ENCODE measurements at regions not wholly inside any gene's neighbourhood (a gene's known extent, or its start where the extent isn't known, plus 50 kb on each side); places are given as distances from the start of the nearest gene placed in this dataset.
"Not testable (repeated sequence)": the region's sequence is repeated elsewhere in the genome, so short reads cannot be mapped to it uniquely, and the experiment has no call there.

- in situ Hi-C loops (cut with HindIII; ENCODE audit: low pct_unique_long_range_greater_than_20kb, low sequenced_read_pairs), result no loop called here
- no peak for DNase-seq (ENCODE audit: low read depth)
Observed at GRCh38 chr3:145893331-145893730, 267.7 kb downstream of the PLOD2 start.

- in situ Hi-C loops (cut with HindIII; ENCODE audit: low pct_unique_long_range_greater_than_20kb, low sequenced_read_pairs), result no loop called here
Observed at GRCh38 chr3:145898487-145898886, 262.5 kb downstream of the PLOD2 start.

GRCh38 chr3:145899241-145899640 is 261.7 kb downstream of the PLOD2 start:
- in situ Hi-C loops (cut with HindIII; ENCODE audit: low pct_unique_long_range_greater_than_20kb, low sequenced_read_pairs), result no loop called here
- DNase-seq (ENCODE audit: low read depth), result no peak

More at GRCh38 chr3:145898487-145898886, 262.5 kb downstream of the PLOD2 start:
- DNase-seq (ENCODE audit: low read depth), result no peak

- no peak for DNase-seq (ENCODE audit: low read depth)
- in situ Hi-C loops (cut with HindIII; ENCODE audit: low pct_unique_long_range_greater_than_20kb, low sequenced_read_pairs), result no loop called here
Observed at GRCh38 chr3:145900056-145900829, 260.7 kb downstream of the PLOD2 start.

- DNase-seq (ENCODE audit: low read depth), result no peak
- in situ Hi-C loops (cut with HindIII; ENCODE audit: low pct_unique_long_range_greater_than_20kb, low sequenced_read_pairs), result no loop called here
Observed at GRCh38 chr3:145902166-145902565, 258.8 kb downstream of the PLOD2 start.

- in situ Hi-C loops (cut with HindIII; ENCODE audit: low pct_unique_long_range_greater_than_20kb, low sequenced_read_pairs), result no loop called here
- no peak for DNase-seq (ENCODE audit: low read depth)
Observed at GRCh38 chr3:145903472-145904013, 257.4 kb downstream of the PLOD2 start.

GRCh38 chr3:145904138-145904537 is 256.8 kb downstream of the PLOD2 start:
- in situ Hi-C loops (cut with HindIII; ENCODE audit: low pct_unique_long_range_greater_than_20kb, low sequenced_read_pairs), result no loop called here
- DNase-seq (ENCODE audit: low read depth), result no peak

- in situ Hi-C loops (cut with HindIII; ENCODE audit: low pct_unique_long_range_greater_than_20kb, low sequenced_read_pairs), result no loop called here
- DNase-seq (ENCODE audit: low read depth), result no peak
Observed at GRCh38 chr3:145906301-145906700, 254.7 kb downstream of the PLOD2 start.

- no peak for DNase-seq (ENCODE audit: low read depth)
- in situ Hi-C loops (cut with HindIII; ENCODE audit: low pct_unique_long_range_greater_than_20kb, low sequenced_read_pairs), result no loop called here
Observed at GRCh38 chr3:145906755-145907154, 254.2 kb downstream of the PLOD2 start.

- in situ Hi-C loops (cut with HindIII; ENCODE audit: low pct_unique_long_range_greater_than_20kb, low sequenced_read_pairs), result no loop called here
- no peak for DNase-seq (ENCODE audit: low read depth)
Observed at GRCh38 chr3:145911016-145911415, 250.0 kb downstream of the PLOD2 start.

- DNase-seq (ENCODE audit: low read depth), result no peak
- in situ Hi-C loops (cut with HindIII; ENCODE audit: low pct_unique_long_range_greater_than_20kb, low sequenced_read_pairs), result no loop called here
Observed at GRCh38 chr3:145915787-145916186, 245.2 kb downstream of the PLOD2 start.

GRCh38 chr3:145927736-145928135 is 233.2 kb downstream of the PLOD2 start:
- DNase-seq (ENCODE audit: low read depth); in situ Hi-C loops (cut with HindIII; ENCODE audit: low pct_unique_long_range_greater_than_20kb, low sequenced_read_pairs): not testable (repeated sequence)

GRCh38 chr3:145936971-145937370 is 224.0 kb downstream of the PLOD2 start:
- in situ Hi-C loops (cut with HindIII; ENCODE audit: low pct_unique_long_range_greater_than_20kb, low sequenced_read_pairs), result no loop called here
- no peak for DNase-seq (ENCODE audit: low read depth)

GRCh38 chr3:145939431-145939830 is 221.6 kb downstream of the PLOD2 start:
- no peak for DNase-seq (ENCODE audit: low read depth)
- in situ Hi-C loops (cut with HindIII; ENCODE audit: low pct_unique_long_range_greater_than_20kb, low sequenced_read_pairs), result no loop called here

GRCh38 chr3:145942052-145942451 is 218.9 kb downstream of the PLOD2 start:
- in situ Hi-C loops (cut with HindIII; ENCODE audit: low pct_unique_long_range_greater_than_20kb, low sequenced_read_pairs), result no loop called here
- no peak for DNase-seq (ENCODE audit: low read depth)

- DNase-seq (ENCODE audit: low read depth), result no peak
- in situ Hi-C loops (cut with HindIII; ENCODE audit: low pct_unique_long_range_greater_than_20kb, low sequenced_read_pairs), result no loop called here
Observed at GRCh38 chr3:145943952-145944351, 217.0 kb downstream of the PLOD2 start.

GRCh38 chr3:145951441-145951840 is 209.5 kb downstream of the PLOD2 start:
- DNase-seq (ENCODE audit: low read depth), result no peak
- in situ Hi-C loops (cut with HindIII; ENCODE audit: low pct_unique_long_range_greater_than_20kb, low sequenced_read_pairs), result no loop called here

GRCh38 chr3:145952536-145952935 is 208.4 kb downstream of the PLOD2 start:
- in situ Hi-C loops (cut with HindIII; ENCODE audit: low pct_unique_long_range_greater_than_20kb, low sequenced_read_pairs), result no loop called here
- no peak for DNase-seq (ENCODE audit: low read depth)

GRCh38 chr3:145953316-145953715 is 207.7 kb downstream of the PLOD2 start:
- no peak for DNase-seq (ENCODE audit: low read depth)

GRCh38 chr3:145959457-145960088 is 201.4 kb downstream of the PLOD2 start:
- no peak for DNase-seq (ENCODE audit: low read depth)
- in situ Hi-C loops (cut with HindIII; ENCODE audit: low pct_unique_long_range_greater_than_20kb, low sequenced_read_pairs), result no loop called here

More at GRCh38 chr3:145953316-145953715, 207.7 kb downstream of the PLOD2 start:
- in situ Hi-C loops (cut with HindIII; ENCODE audit: low pct_unique_long_range_greater_than_20kb, low sequenced_read_pairs), result no loop called here

Data from Caki2 (cell line).